ENCODE measurements at regions not wholly inside any gene's neighbourhood (a gene's known extent, or its start where the extent isn't known, plus 50 kb on each side); places are given as distances from the start of the nearest gene placed in this dataset.

DNA sequence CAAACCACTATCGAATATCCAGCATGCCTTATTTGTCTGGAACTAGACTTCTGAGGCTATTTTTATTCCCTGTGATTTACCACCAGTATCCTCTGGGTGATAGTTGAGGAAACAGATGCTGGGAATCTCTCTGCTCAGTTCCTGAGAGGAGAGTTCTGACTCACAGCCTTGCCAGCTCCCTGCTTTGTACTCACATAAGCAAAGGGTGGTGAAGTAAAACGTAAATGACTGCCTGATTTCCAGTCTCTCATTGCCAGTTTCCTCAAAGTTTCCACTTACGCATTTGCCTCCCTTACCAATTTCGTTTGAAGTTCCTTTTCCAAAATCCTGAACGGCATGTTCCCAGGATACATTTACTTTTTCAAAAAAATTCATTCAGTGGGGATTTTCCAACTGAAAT is 69.2 kb upstream of the HNRNPA3 start:
- TF ChIP-seq, protein P1, sequence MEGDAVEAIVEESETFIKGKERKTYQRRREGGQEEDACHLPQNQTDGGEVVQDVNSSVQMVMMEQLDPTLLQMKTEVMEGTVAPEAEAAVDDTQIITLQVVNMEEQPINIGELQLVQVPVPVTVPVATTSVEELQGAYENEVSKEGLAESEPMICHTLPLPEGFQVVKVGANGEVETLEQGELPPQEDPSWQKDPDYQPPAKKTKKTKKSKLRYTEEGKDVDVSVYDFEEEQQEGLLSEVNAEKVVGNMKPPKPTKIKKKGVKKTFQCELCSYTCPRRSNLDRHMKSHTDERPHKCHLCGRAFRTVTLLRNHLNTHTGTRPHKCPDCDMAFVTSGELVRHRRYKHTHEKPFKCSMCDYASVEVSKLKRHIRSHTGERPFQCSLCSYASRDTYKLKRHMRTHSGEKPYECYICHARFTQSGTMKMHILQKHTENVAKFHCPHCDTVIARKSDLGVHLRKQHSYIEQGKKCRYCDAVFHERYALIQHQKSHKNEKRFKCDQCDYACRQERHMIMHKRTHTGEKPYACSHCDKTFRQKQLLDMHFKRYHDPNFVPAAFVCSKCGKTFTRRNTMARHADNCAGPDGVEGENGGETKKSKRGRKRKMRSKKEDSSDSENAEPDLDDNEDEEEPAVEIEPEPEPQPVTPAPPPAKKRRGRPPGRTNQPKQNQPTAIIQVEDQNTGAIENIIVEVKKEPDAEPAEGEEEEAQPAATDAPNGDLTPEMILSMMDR (conservative IDR thresholded peaks at IDR 0.05): no peak
- no peak for TF ChIP-seq EZH2 (IDR thresholded peaks at IDR 0.05; ENCODE audit: low read depth)

Measured in PC-9 (cell line).